ENCODE measurements at regions not wholly inside any gene's neighbourhood (a gene's known extent, or its start where the extent isn't known, plus 50 kb on each side); places are given as distances from the start of the nearest gene placed in this dataset.

GRCh38 chr9:20191228-20191840 lies 402.5 kb upstream of the SLC24A2 start:
- TF ChIP-seq CTCF (IDR thresholded peaks at IDR 0.05) (no peak), POLR2A (IDR thresholded peaks at IDR 0.05) (no peak), POLR2AphosphoS5 (IDR thresholded peaks at IDR 0.05) (no peak)

Measured in prostate gland (tissue), 2 donors.